ENCODE measurements at regions not wholly inside any gene's neighbourhood (a gene's known extent, or its start where the extent isn't known, plus 50 kb on each side); places are given as distances from the start of the nearest gene placed in this dataset.
A peak's percentile ranks its signal among the peaks of the same experiment; 100 is the strongest.
"Not testable (repeated sequence)": the region's sequence is repeated elsewhere in the genome, so short reads cannot be mapped to it uniquely, and the experiment has no call there.

GRCh38 chr2:235105821-235106359 lies 154.1 kb downstream of the SH3BP4 start:
- no peak overlapping the region for H3K4me3 Mint-ChIP-seq
- Histone ChIP-seq H3K27me3 (ENCODE audit: control insufficient read depth in 2 of 2, insufficient read depth in 2 of 2, low read length in 2 of 2) (no peaks in the 10 kb centered on the region), H3K9me3 (ENCODE audit: control insufficient read depth in 2 of 3, low read length in 3 of 3) (no peaks in the 10 kb centered on the region), H3K36me3 (ENCODE audit: control insufficient read depth in 2 of 3, insufficient read depth in 3 of 3, low read length in 3 of 3) (no peaks in the 10 kb centered on the region), H3K4me1 (ENCODE audit: control insufficient read depth in 2 of 2, insufficient read depth in 2 of 2, low read length in 2 of 2) (no peaks in the 10 kb centered on the region), H3K27ac (ENCODE audit: low read depth, low read length) (no peak overlapping the region), H3K4me3 (ENCODE audit: low read length) (no peak overlapping the region)
- no peak overlapping the region for H3K27ac Mint-ChIP-seq
- H3K4me1 Mint-ChIP-seq = no peaks in the 10 kb centered on the region
- no peak for DNase-seq
- H3K9me3 Mint-ChIP-seq = no peaks in the 10 kb centered on the region
- ChIA-PET POLR2A (no interaction called here), CTCF (no interaction called here)
- intact Hi-C loops (cut with micrococcal nuclease) = loop anchor here in 1 of 2 donors (2.0 kb wide), 1 partner anchor 555 kb away; no protein-coding TSS in a partner anchor
- ATAC-seq = no peak
- no peaks in the 10 kb centered on the region for H3K36me3 Mint-ChIP-seq
- H3K27me3 Mint-ChIP-seq = peaks cover 0 to 34% (median 13%) of the 10 kb centered on the region in 5 donors

- ATAC-seq (no peak), DNase-seq (peak in 1 of 9 donors; percentile 3)
- Histone ChIP-seq H3K27ac (ENCODE audit: low read depth, low read length) (no peak overlapping the region), H3K36me3 (ENCODE audit: control insufficient read depth in 2 of 3, insufficient read depth in 3 of 3, low read length in 3 of 3) (no peaks in the 10 kb centered on the region), H3K27me3 (ENCODE audit: control insufficient read depth in 2 of 2, insufficient read depth in 2 of 2, low read length in 2 of 2) (no peaks in the 10 kb centered on the region), H3K4me3 (ENCODE audit: low read length) (no peak overlapping the region), H3K4me1 (ENCODE audit: control insufficient read depth in 2 of 2, insufficient read depth in 2 of 2, low read length in 2 of 2) (no peaks in the 10 kb centered on the region), H3K9me3 (ENCODE audit: control insufficient read depth in 2 of 3, low read length in 3 of 3) (no peaks in the 10 kb centered on the region)
- Mint-ChIP-seq H3K27ac (peak overlapping the region in 1 of 9 donors; percentile 25), H3K4me3 (no peak overlapping the region), H3K36me3 (no peaks in the 10 kb centered on the region), H3K9me3 (no peaks in the 10 kb centered on the region), H3K4me1 (no peaks in the 10 kb centered on the region), H3K27me3 (peaks cover 0 to 34% (median 13%) of the 10 kb centered on the region in 5 donors)
- intact Hi-C loops (cut with micrococcal nuclease) = loop anchor here (1.0 to 2.0 kb wide), 2 partner anchors 556 to 557 kb away; no protein-coding TSS in a partner anchor
- ChIA-PET CTCF (no interaction called here), POLR2A (no interaction called here)
Measured at GRCh38 chr2:235106874-235107639, 155.2 kb downstream of the SH3BP4 start.

GRCh38 chr2:235107640-235107951 lies 155.8 kb downstream of the SH3BP4 start:
- POLR2A ChIA-PET = no interaction called here
- intact Hi-C loops (cut with micrococcal nuclease) = loop anchor here (1.0 to 2.0 kb wide), 2 partner anchors 557 kb away; no protein-coding TSS in a partner anchor
- DNase-seq (no peak), ATAC-seq (no peak)
- Mint-ChIP-seq H3K27me3 (peaks cover 0 to 32% (median 13%) of the 10 kb centered on the region in 5 donors), H3K9me3 (no peaks in the 10 kb centered on the region), H3K4me3 (no peak overlapping the region), H3K36me3 (no peaks in the 10 kb centered on the region), H3K4me1 (no peaks in the 10 kb centered on the region), H3K27ac (no peak overlapping the region)
- no peaks in the 10 kb centered on the region for H3K27me3 ChIP-seq (ENCODE audit: control insufficient read depth in 2 of 2, insufficient read depth in 2 of 2, low read length in 2 of 2)
- H3K36me3 ChIP-seq (ENCODE audit: control insufficient read depth in 2 of 3, insufficient read depth in 3 of 3, low read length in 3 of 3) = no peaks in the 10 kb centered on the region
- no peak overlapping the region for H3K4me3 ChIP-seq (ENCODE audit: low read length)
- H3K27ac ChIP-seq (ENCODE audit: low read depth, low read length) = no peak overlapping the region
- H3K9me3 ChIP-seq (ENCODE audit: control insufficient read depth in 2 of 3, low read length in 3 of 3) = no peaks in the 10 kb centered on the region
- CTCF ChIA-PET = no interaction called here
- H3K4me1 ChIP-seq (ENCODE audit: control insufficient read depth in 2 of 2, insufficient read depth in 2 of 2, low read length in 2 of 2) = no peaks in the 10 kb centered on the region

- ATAC-seq; H3K27ac ChIP-seq (ENCODE audit: low read depth, low read length); H3K27me3 ChIP-seq (ENCODE audit: control insufficient read depth in 2 of 2, insufficient read depth in 2 of 2, low read length in 2 of 2); H3K9me3 Mint-ChIP-seq; DNase-seq; H3K4me1 ChIP-seq (ENCODE audit: control insufficient read depth in 2 of 2, insufficient read depth in 2 of 2, low read length in 2 of 2); H3K9me3 ChIP-seq (ENCODE audit: control insufficient read depth in 2 of 3, low read length in 3 of 3); H3K36me3 ChIP-seq (ENCODE audit: control insufficient read depth in 2 of 3, insufficient read depth in 3 of 3, low read length in 3 of 3); H3K4me3 ChIP-seq (ENCODE audit: low read length); H3K27ac Mint-ChIP-seq; H3K36me3 Mint-ChIP-seq; CTCF ChIA-PET; H3K4me3 Mint-ChIP-seq; intact Hi-C loops (cut with micrococcal nuclease); H3K4me1 Mint-ChIP-seq; POLR2A ChIA-PET: not testable (repeated sequence)
- H3K27me3 Mint-ChIP-seq = peaks cover 0 to 27% (median 13%) of the 10 kb centered on the region in 5 donors
Measured at GRCh38 chr2:235109561-235109960, 157.7 kb downstream of the SH3BP4 start.

- H3K4me1 ChIP-seq (ENCODE audit: control insufficient read depth in 2 of 2, insufficient read depth in 2 of 2, low read length in 2 of 2) = no peaks in the 10 kb centered on the region
- ATAC-seq = no peak
- DNase-seq = no peak
- CTCF ChIA-PET = interaction anchor here (0.6 kb wide), 1 partner anchor 259 kb away, joined by 3 read pairs; no protein-coding TSS in a partner anchor
- intact Hi-C loops (cut with micrococcal nuclease) = no loop called here
- no peak overlapping the region for H3K4me3 ChIP-seq (ENCODE audit: low read length)
- peaks cover 0 to 1% (median 0%) of the 10 kb centered on the region in 11 donors for H3K9me3 Mint-ChIP-seq
- no peaks in the 10 kb centered on the region for H3K36me3 Mint-ChIP-seq
- no peak overlapping the region for H3K27ac ChIP-seq (ENCODE audit: low read depth, low read length)
- no peak overlapping the region for H3K27ac Mint-ChIP-seq
- no peaks in the 10 kb centered on the region for H3K36me3 ChIP-seq (ENCODE audit: control insufficient read depth in 2 of 3, insufficient read depth in 3 of 3, low read length in 3 of 3)
- no peaks in the 10 kb centered on the region for H3K9me3 ChIP-seq (ENCODE audit: control insufficient read depth in 2 of 3, low read length in 3 of 3)
- POLR2A ChIA-PET = no interaction called here
- no peak overlapping the region for H3K4me3 Mint-ChIP-seq
- H3K4me1 Mint-ChIP-seq = no peaks in the 10 kb centered on the region
- H3K27me3 ChIP-seq (ENCODE audit: control insufficient read depth in 2 of 2, insufficient read depth in 2 of 2, low read length in 2 of 2) = no peaks in the 10 kb centered on the region
- peaks cover 3 to 27% (median 17%) of the 10 kb centered on the region in 5 donors for H3K27me3 Mint-ChIP-seq
Measured at GRCh38 chr2:235112365-235112764, 160.5 kb downstream of the SH3BP4 start.

- Histone ChIP-seq H3K4me1 (ENCODE audit: control insufficient read depth in 2 of 2, insufficient read depth in 2 of 2, low read length in 2 of 2) (no peaks in the 10 kb centered on the region), H3K27me3 (ENCODE audit: control insufficient read depth in 2 of 2, insufficient read depth in 2 of 2, low read length in 2 of 2) (no peaks in the 10 kb centered on the region), H3K4me3 (ENCODE audit: low read length) (no peak overlapping the region), H3K36me3 (ENCODE audit: control insufficient read depth in 2 of 3, insufficient read depth in 3 of 3, low read length in 3 of 3) (no peaks in the 10 kb centered on the region), H3K27ac (ENCODE audit: low read depth, low read length) (no peak overlapping the region), H3K9me3 (ENCODE audit: control insufficient read depth in 2 of 3, low read length in 3 of 3) (no peaks in the 10 kb centered on the region)
- DNase-seq = no peak
- Mint-ChIP-seq H3K9me3 (peaks cover 0 to 8% (median 0%) of the 10 kb centered on the region in 11 donors), H3K4me3 (no peak overlapping the region), H3K36me3 (no peaks in the 10 kb centered on the region), H3K27me3 (peaks cover 6 to 36% (median 26%) of the 10 kb centered on the region in 5 donors), H3K4me1 (no peaks in the 10 kb centered on the region), H3K27ac (no peak overlapping the region)
- POLR2A ChIA-PET = no interaction called here
- intact Hi-C loops (cut with micrococcal nuclease) = no loop called here
- no peak for ATAC-seq
- CTCF ChIA-PET = interaction anchor here (0.6 kb wide), 1 partner anchor 16 kb away, joined by 3 read pairs; no protein-coding TSS in a partner anchor
Measured at GRCh38 chr2:235113854-235114253, 162.0 kb downstream of the SH3BP4 start.

- intact Hi-C loops (cut with micrococcal nuclease) = no loop called here
- no peaks in the 10 kb centered on the region for H3K4me1 ChIP-seq (ENCODE audit: control insufficient read depth in 2 of 2, insufficient read depth in 2 of 2, low read length in 2 of 2)
- H3K27me3 ChIP-seq (ENCODE audit: control insufficient read depth in 2 of 2, insufficient read depth in 2 of 2, low read length in 2 of 2) = no peaks in the 10 kb centered on the region
- no peaks in the 10 kb centered on the region for H3K9me3 ChIP-seq (ENCODE audit: control insufficient read depth in 2 of 3, low read length in 3 of 3)
- no peaks in the 10 kb centered on the region for H3K36me3 ChIP-seq (ENCODE audit: control insufficient read depth in 2 of 3, insufficient read depth in 3 of 3, low read length in 3 of 3)
- DNase-seq (no peak), ATAC-seq (no peak)
- no peak overlapping the region for H3K4me3 Mint-ChIP-seq
- H3K36me3 Mint-ChIP-seq = peaks cover 0 to under 1% (median 0%) of the 10 kb centered on the region in 5 donors
- H3K27ac Mint-ChIP-seq = no peak overlapping the region
- H3K27ac ChIP-seq (ENCODE audit: low read depth, low read length) = no peak overlapping the region
- peaks cover 6 to 36% (median 27%) of the 10 kb centered on the region in 5 donors for H3K27me3 Mint-ChIP-seq
- H3K9me3 Mint-ChIP-seq = peaks cover 0 to 12% (median under 1%) of the 10 kb centered on the region in 11 donors
- CTCF ChIA-PET = no interaction called here
- no peak overlapping the region for H3K4me3 ChIP-seq (ENCODE audit: low read length)
- POLR2A ChIA-PET = no interaction called here
- H3K4me1 Mint-ChIP-seq = no peaks in the 10 kb centered on the region
Measured at GRCh38 chr2:235114286-235114685, 162.5 kb downstream of the SH3BP4 start.
